ENCODE measurements at regions not wholly inside any gene's neighbourhood (a gene's known extent, or its start where the extent isn't known, plus 50 kb on each side); places are given as distances from the start of the nearest gene placed in this dataset.
"Not testable (repeated sequence)": the region's sequence is repeated elsewhere in the genome, so short reads cannot be mapped to it uniquely, and the experiment has no call there.

DNA sequence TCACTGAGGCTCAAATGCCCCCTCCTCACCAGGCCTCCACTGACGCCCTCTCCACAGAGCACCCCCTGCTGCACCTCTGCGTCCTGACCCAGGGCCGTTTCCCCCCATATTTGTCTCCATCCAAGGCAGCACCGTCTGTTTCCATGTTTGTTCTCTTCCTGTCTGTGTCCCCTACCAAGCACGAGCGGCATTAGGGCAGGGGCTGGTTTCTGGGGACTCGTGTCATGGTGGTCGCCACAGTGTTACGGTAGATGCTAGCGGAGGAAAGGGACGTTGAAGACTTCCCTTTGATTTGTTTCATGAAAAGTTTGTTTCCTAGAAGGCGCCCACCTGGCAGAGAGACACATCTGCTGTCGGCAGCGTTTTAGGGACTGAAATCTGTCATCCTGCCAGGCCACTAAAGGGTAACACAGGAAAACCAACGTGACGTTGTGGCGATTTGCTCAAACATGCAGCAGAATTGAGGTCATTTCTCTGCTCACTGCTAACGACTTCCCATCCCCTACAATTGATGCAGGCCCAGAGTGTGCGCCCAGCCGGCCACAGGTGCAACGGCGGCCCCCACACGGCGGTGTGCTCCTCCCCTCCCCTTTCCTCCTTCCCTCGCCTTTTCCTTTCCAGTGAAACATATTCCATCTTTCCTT is 79.3 kb upstream of the IRX4 start:
- DNase-seq: no peak

DNA sequence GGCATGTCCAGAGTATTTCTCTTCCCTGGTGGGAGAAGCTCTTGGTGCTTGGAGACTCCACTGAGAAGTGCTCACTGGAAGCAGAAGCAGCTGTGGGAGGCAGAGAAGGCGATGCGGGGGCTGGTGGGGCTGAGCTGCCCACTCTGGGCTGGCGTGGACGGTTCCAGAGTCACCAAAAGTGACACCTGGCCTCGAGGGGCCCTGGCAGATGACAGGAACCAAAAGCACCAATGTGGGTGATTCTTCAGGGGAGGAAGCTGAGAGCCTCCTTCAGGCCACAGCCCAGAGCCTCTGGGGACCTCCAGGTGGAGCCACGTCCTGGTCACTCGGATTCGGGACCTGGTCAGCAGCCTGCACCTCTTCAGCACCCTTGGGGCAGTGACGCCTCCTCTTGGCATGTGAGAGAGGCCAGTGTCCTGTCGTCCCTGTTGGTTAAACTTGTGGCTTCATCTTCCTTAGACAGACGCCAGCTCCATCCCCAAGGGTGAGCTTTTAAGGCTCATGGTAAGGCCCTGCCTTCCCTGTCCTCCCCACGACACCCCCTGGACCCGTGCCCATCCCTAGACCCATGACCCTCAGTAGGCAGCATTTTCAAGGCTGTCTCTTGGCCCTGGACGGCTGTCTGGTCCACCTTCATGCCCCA is 78.7 kb upstream of the IRX4 start:
- DNase-seq: no peak

DNA sequence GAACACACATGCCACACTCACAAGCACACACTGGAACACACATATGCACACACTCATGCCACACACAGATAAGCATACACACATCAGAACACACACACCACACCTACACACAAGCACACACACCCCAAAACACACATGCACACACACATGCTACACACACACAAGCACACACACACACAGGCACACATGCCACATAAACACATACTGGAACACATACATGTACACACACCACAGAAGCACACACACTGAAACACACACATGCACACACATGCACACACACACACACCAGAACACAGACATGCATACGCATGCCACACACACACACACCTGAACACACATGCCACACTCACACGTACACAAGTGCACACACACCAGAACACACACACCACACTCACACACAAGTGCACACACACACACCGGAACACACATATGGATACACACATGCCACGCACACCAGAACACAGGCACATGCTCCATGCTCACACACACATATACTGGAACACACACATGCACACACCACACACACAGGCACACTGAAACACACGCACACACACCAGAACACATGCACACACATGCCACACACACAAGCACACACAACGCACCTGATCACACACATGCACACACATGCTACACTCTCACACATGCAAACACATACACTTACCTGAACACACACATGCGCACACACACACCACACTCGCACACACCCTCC is 78.0 kb upstream of the IRX4 start:
- DNase-seq: no peak

DNA sequence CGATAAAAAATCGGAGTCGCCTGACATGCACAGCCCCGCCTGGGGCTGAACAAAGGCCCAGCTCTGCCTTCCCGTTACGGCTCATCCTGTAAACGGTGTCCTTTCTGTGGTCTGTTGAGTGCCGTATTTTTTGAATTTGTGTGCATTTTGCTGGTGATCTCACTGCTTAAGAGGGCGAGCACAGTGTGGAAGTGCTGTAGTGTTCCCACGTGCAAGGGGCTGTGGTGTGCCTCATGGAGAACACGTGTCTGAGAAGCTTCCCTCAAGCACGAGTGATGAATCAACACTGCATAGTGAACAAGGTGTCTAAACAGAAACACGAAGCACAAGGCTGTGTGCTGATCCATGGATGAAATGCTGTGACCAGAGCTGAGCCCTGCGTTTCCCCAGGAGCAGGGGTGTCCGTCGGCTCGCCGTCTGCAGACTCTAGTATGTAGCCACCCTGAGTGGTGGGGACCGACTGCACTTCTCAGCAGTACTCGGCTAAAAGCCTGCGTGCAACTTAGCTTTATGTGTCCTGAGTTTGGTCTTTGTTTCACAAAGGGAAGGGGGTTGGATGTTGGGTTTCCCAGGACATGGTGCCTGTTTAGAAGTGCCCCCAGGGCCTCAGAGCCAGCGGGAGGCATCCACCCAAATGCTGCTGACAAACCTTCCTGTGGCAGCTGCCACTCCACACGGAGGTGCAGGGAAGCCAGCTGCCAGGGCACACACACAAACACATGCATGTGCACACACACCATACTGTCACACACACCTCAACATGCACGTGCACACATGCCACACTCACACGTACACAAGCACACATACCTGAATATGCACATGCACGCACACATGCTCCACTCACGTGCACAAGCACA is 77.2 kb upstream of the IRX4 start:
- DNase-seq: no peak

DNA sequence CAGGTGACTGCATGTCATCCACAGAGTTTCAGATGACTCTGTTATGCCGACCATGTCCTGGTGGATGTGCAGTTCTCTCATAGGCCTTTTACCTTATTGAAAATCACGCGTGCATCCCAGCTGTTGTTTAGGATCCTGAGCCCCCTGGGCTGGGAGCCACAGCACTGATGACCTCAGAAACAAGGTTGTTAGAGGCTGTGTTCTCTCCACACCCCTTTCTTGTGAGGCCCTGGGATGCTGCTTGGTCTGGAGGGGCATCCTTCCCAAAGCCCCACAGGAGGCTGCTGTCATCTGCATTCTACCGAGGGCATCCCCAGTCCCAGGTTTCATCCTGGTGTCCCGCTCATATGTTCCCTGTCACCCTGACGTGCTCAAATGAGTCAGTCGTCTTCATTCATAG is 76.5 kb upstream of the IRX4 start:
- DNase-seq: no peak

DNA sequence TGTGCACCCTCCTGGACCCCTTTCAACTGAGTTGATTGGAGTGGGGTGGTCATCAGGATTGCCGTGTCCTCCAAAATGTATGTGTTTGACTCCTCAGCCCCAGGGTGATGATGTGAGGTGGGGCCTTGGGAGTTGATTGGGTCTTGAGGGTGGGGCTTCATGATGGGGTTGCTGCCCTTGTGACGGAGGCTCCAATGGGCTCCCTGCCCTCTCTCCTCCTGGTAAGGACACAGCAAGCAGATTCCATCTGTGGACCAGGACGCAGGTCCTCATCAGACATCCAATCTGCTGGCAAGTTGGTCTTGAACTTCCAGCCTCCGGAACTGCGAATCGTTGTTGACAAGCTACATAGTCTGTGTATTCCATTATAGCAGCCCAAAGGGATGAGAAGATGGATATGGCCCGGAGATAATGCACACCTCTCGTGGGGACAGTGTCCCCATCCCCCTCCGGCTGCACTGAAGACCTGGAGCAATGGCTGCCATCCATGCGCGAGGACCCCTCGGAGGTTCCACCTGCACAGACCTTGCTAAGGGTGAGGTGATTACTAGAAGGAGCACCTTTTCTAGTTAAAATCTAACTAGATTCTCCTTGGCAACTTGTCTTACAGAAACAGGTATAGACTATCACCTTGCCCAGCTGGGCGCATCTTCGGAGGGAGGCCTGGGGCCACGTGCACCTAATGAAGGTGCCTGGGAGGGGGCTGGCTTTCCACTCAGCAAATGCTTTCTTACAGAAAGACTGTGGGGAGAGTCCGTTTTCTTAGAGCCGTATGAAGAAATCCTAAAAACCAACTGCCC is 75.7 kb upstream of the IRX4 start:
- DNase-seq: no peak

DNA sequence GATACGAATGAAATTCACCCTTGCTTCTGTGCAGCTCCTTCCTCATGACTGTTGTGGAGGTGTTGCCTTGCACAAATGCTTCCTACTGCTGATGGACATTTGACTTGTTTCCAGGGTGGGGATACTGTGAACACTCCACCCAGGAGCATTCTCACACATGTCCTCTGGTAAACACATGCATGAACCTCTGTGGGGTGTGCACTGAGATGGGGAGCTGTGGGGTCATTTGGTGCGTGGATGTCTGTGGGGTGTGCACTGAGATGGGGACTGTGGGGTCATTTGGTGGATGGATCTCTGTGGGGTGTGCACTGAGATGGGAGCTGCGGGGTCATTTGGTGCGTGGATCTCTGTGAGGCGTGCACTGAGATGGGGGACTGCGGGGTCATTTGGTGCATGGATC is 72.9 kb upstream of the IRX4 start:
- DNase-seq: no peak

DNA sequence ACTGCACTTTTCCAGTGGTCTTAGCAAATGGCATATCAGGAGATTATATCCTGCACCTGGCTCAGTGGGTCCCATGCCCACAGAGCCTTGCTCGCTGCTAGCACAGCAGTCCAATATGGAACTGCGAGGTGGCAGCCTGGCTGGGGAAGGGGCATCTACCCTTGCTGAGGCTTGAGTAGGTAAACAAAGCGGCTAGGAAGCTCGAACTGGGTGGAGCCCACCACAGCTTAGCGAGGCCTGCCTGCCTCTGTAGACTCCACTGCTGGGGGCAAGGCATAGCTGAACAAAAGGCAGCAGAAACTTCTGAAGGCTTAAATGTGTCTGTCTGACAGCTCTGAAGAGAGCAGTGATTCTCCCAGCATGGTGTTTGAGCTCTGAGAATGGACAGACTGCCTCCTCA is 71.0 kb upstream of the IRX4 start:
- DNase-seq: not testable (repeated sequence)

DNA sequence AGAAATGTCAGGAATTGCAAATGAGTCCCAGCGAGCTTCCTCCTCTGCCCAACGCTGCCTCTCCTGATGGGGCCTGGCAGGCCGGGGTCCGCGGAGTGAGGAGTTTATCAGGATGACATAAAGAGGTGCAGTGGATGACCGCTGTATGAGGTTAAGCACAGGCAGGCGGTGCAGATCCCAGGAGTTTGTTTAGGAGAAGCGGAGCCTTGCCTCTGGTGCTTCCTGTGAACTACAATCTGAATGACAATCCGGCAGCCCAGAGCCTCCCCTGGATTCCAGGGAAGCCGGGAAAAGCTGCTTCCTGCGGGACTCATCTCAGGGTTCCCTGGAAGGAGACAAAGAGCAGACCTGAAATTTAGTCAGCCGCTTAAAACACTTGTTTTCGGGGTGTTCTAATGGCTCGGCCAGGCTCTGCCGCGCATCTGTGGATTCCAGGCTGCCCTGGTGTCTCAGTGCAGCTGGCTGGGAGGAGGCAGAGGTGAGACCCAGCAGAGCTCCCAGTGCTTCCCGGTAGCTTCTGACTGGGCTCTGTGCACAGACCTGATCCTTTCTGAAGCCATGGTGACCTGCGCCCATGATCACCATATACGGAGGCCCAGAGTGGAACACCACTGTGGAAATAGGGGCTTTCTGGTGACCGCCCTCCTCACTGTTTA is 69.8 kb upstream of the IRX4 start:
- DNase-seq: no peak

DNA sequence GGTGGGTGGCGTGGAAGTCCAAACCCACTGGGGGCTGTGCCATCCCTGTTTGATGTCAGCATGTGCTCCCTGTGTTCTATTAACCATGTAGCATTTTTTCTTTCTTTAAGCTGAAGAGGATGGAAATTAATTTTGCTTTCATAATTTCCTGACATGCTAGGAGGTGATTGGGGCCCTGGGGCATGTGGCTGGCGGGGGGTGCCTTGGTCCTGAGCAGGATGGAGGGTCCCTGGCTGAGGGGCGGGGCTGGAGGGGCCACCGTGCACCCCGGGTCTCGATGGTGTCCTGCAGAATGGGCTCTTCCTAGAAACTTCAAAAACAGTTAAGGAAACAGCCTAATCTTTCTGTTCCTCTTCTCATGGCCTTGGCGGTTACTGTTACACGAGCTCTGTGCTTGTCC is 69.3 kb upstream of the IRX4 start:
- no peak for DNase-seq

DNA sequence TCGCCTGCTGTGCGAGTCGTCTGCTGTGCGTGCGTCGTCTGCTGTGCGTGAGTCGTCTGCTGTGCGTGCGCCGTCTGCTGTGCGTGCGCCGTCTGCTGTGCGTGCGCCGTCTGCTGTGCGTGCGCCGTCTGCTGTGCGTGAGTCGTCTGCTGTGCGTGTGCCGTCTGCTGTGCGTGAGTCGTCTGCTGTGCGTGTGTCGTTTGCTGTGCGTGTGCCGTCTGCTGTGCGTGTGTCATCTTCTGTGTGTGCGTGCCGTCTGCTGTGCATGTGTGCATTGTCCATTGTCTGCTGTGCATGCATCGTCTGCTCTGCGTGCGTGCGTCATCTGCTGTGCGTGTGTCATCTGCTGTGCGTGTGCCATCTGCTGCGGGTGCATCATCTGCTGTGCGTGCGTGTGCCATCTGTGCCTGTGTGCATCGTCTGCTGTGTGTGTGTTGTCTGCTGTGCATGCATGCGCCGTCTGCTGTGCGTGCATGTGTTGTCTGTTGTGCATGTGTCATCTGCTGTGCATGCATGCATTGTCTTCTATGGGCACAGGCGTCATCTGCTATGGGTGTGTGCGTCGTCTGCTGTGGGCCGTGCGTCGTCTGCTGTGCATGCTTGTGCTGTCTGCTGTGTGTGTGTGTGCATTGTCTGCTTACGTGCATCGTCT is 68.6 kb upstream of the IRX4 start:
- DNase-seq: no peak

DNA sequence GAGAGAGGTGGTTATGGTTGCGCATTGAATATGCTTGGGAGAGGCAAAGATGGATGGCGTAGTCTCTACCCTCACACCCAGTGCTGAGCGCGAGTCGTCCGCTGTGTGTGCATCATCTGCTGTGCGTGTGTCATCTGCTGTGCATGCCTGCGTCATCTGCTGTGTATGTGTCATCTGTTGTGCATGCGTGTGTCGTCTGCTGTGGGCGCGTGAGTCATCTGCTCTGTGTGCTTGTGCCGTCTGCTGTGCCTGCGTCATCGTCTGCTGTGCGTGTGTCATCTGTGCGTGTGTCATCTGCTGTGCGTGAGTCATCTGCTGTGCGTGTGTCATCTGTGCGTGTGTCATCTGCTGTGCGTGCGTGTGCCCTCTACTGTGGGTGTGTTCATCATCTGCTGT is 68.0 kb upstream of the IRX4 start:
- no peak for DNase-seq

DNA sequence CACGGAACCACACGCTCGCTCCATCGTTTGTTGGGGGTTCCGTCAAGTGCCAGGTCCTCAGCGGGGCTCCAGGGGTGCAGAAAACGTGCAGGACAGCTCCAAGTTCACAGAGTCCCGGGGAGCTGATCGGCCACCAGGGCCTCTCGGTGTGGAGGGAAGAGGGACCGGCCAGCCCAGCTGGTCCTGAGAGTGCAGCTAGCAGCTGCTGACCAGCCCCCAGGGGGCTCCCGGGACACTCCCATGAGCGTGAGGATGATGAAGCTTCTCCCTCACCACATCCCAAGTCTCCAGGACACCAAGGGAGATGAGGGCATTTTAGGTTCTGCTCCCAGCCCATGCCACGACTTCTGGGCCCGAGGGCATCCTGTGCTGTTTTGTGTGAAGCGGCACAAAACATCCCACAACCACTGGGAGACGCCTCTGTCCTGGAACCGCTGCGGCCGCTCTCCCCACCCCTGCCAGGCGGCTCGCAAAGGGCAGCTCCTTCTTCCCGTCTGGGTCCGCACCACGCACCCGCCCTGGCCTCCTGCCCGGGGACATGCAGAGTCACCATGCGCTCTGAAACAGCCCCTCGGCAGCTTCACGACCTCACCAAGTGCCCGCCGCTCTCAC is 67.5 kb upstream of the IRX4 start:
- no peak for DNase-seq

DNA sequence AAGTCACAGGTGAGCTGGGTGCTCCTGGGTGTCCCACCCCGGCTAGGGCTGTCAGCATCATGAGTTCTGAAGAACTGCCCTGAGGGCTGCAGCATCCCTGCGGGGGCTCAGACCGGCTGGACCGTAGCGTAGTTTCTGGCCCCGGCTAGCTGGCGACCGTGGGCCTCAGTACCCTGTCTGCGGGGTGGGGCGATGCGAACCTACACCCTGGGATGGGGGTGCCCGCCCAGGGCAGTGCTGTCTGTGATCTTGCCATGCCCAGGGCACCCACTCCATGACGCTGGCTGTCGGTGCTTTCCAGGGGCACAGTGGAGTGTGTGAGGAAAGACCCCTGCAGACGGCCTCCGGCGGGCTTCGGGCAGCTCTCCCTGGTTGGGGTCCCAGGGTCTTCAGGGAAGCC is 66.5 kb upstream of the IRX4 start:
- DNase-seq: no peak

DNA sequence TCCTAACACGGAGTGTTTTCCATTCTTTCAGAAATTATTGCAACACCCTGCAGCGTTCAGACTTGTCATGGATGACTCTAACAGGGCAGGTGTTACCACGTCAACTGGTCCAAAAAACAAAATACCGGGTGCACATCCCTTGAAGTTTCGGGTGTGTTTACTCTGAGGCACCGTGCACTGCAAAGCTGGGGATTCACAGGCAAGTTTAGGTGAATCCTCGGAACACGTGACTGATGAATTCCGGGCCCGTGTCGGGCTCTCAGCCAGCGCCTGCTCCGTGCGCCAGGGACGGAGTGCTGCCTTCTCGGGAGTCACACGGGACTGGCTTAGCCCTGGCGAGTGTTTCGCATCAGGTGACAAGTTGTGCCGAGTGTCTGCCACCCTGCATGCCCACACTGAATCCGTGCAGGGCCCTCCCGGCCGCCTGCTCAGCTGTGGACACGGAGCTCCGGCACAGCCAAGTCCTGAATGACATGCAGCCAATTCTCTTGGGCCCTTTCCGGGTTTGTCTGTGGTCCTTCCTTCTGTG is 66.0 kb upstream of the IRX4 start:
- no peak for DNase-seq

DNA sequence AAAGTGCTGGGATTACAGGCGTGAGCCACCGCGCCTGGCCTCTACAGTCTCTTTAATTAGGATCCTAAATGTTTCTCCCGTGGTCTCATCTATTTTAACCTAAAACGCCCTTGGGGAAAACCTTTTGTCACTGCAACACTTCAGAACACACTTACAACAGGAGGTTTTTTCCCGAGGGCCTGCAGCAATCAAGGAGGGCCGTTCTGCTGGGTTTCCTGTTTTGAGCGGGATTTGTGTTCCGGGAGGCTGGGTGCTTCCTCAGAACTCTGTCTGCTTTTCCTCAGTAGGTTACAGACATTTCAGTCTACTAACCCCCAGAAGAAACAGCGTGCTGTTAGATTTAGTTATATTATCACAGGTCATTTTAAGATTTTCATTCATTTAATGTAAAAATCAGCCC is 65.4 kb upstream of the IRX4 start:
- DNase-seq: no peak

DNA sequence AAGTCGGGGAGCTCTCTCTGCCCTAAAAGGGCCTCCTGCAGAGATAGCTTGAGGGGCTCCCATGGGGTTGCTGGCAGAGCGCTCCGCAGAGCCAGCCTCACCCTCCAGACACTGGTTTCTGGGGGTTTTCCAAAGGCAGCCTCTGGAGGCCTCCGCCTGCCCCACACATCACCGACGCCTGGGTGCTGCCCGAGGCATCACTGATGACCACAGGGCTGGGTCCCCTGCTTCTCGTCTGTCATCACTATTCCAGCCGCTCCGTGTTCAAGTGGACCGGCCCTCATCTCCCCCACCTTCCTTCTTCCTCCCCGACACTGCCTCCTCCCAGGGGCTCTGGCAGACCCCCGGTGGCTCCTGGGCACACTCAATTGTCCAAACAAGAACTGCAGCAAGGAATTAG is 64.1 kb upstream of the IRX4 start:
- DNase-seq: no peak

DNA sequence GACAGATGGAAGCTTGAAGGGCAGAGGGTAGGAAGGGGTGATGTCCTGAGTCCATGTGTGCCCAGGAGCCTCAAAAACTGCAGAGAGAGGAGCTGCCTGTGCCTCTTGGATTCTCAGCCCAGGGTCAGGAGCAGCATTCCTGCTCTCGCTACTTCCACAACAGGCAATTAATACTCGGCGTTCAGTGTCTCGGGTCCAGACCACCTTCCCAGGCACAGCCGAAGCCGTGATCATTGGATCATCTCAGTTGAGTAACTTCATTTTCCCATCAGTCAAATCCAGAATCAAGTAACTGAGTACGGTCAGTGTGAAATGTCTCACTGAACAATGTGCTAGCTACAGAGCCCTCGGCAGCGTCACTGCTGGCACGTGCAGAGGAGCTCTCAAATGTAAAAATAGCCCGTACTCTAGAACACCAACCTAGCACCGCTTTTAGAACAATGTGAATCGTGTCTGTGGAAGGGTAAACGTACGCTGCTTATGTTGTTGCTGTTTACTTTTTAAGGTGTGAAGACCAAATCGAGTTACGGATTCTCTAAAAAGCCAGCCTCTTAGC is 63.5 kb upstream of the IRX4 start:
- DNase-seq: no peak

DNA sequence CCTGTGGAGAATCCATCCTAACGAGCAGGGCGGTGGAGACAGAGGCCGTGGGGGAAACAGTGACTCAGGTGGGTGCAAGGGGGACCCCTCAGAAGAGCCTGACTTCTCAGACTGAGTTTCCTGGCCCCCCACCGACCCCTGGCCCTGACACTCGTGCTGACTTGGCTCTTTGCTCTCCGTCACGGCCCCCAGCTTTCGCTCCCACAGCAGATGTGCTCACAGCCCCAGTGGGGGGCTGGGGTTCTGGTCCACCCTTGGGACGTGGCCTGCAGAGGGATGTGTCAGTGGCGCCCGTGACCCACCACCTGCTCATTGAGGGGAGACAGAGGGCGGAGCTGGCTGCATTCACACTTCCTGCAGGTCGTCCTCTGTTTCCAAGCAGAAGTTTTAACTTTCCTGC is 62.9 kb upstream of the IRX4 start:
- no peak for DNase-seq

DNA sequence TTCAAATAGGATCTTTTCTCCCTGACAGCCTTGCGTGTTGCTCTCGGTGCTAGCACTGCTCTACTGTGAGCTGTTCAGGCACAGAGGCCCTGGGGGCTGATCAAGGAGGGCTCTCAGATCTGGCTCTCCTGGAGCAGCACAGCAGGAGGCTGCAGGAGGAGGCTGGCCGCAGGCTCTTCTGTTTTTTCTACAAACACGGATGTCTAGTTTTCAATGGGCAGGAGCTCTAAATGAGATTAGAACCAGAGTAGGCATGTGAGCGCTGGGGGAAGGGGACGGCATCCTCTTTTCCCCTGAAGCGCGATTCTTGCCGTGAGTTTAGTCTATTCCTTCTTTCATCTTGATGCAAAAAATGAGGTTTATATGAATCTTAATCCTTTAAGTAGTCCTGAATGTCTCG is 61.7 kb upstream of the IRX4 start:
- DNase-seq: no peak

DNA sequence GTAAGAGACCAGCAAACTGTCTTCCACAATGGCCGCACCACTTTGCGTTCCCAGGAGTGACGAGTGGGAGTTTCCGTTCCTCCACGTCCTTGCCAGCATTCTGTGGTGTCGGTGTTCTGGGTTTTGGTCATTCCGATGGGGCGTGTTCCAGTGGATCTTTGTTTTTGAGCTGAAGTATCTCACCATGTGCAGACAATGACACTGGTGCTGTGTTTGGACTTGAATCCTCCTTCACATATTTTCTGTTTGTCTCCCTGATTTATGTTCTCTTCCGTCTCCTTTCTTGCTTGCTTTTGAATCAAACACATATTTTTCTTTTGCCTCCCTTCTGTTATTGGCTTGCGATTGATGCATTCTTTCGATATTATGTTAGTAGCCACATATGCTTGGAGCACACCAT is 60.8 kb upstream of the IRX4 start:
- DNase-seq: no peak
